ENCODE measurements at regions not wholly inside any gene's neighbourhood (a gene's known extent, or its start where the extent isn't known, plus 50 kb on each side); places are given as distances from the start of the nearest gene placed in this dataset.

DNA sequence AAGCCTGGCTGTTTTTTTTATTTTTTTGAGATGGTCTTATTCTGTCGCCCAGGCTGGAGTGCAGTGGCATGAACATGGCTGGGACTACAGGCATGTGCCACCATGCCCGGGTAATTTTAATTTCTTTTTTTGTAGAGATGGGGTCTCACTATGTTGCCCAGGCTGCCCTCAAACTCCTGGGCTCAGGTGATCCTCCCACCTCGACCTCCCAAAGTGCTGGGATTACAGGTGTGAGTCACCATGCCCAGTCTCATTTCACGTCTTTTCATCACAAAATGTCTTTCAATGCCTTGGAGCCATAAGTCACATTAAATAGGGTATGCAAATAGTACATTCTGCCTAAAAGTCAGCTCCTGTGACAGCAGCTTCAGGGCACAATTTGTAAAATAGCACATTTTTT lies 52.8 kb downstream of the SOX2 start:
- DNase-seq (ENCODE audit: low read depth): no peak

- DNase-seq (ENCODE audit: low read depth): no peak
Observed at GRCh38 chr3:181770296-181770695, 58.6 kb downstream of the SOX2 start.

- no peak for DNase-seq (ENCODE audit: low read depth)
Observed at GRCh38 chr3:181771120-181771519, 59.4 kb downstream of the SOX2 start.

DNA sequence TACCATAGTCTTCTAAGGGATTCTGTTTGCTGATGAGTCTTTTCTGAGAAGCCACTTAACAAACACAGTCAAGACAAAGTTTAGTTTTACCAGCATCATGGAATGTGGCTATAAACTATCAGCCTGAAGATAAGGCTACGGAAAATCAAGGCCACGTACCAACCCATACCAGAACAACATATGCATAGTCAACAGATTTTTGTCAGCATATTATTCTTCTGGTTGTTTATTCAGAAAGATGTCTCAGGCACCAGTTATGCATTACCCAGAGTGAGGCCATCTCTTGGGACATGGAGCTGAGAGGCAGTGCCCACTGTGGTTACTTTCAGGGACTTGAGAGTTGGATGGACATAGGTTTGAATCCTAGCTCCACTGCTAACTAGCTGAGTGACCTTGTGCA lies 60.4 kb downstream of the SOX2 start:
- no peak for DNase-seq (ENCODE audit: low read depth)

GRCh38 chr3:181773921-181774320 lies 62.2 kb downstream of the SOX2 start:
- no peak for DNase-seq (ENCODE audit: low read depth)

DNA sequence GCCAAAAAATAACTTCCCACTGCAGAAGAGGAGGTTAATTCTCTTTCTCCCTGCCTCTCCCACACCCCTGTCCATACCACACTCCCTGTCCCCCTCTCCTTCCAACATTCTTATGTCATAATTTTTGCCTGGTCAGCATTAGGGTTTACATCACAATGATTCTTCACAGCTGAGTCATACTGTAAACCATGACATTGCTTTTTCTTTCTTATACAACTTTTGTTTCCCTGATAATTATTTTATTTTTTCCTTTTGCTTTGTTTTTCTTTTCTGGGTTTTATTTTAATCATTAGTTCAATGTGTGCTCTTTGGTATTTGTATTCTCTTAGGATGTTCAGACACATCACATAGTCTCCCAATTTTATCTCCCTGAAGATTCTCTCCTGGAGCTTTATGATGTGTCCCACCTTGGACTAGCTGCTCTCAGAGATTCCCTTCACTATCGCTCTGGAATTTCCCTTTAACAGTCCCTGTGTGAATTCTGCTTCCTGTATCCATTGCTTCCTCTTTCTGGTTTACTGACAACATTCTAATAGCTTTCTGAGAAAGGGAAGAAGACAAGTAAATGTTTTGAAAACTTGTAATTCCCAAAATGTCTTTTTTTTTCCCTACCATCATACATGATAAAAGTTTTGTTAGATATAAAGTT lies 70.7 kb downstream of the SOX2 start:
- DNase-seq (ENCODE audit: low read depth): no peak

DNA sequence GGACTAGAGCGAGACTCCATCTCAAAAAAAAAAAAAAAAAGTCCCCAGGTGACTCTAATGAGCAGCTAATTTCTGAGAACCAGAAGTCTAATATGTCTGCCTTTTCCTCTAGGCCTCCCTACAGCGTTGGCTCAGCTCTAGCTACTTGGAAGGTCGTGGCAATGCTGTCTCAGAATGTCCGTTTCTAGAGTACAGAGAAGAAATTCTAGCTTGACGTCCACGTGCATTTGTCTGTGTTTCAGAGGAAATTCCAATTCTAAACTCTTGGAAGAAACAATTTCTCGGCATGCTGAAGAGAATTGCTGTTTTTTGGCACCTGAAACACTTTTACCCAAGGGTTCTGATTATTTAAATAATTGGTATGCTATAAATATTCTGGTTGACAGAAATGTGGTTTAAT lies 78.8 kb downstream of the SOX2 start:
- DNase-seq (ENCODE audit: low read depth): no peak

DNA sequence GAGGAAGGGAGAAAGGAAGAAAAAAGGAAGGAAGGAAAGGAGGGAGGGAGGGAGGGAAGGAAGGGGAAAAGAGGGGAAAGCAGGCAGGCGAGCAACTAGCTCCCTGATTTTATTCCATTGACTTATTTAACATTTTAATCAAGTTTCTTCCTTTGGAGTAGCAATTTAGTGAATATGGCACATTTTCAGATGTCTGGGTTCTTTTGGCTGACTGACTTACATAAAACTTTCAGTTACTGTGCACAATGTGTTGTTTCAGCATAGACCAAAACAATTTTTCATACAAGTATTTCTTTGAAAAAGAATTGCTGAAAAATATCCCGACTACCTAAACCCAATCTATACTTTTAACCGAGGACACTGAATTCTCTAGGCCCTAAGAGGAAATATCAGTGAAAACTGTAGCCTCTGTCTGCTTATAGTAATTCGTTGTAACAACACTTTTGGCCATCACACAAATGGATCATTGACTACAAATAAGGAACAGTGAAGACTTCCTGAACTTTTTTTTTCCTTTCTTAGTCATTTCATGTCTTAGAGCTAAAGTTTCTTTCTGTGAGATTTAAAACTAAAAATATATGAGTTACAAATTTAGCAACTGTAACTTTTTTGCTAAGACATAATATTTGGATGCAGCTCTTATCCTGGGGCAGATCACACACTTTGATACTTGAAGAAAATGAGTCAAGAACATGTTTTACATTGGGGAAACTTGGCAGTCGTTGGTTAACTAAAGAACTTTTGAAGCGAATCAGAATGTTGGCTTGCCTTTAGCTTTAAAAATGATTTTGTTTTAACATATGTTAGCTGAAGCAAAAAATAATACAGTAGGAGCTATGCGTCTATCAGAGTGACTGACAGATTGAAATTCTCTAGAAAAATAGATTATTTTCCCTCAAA lies 79.6 kb downstream of the SOX2 start:
- no peak for DNase-seq (ENCODE audit: low read depth)

- DNase-seq (ENCODE audit: low read depth): no peak
Observed at GRCh38 chr3:181793006-181793405, 81.3 kb downstream of the SOX2 start.

- DNase-seq (ENCODE audit: low read depth): no peak
Observed at GRCh38 chr3:181794011-181794790, 82.5 kb downstream of the SOX2 start.

DNA sequence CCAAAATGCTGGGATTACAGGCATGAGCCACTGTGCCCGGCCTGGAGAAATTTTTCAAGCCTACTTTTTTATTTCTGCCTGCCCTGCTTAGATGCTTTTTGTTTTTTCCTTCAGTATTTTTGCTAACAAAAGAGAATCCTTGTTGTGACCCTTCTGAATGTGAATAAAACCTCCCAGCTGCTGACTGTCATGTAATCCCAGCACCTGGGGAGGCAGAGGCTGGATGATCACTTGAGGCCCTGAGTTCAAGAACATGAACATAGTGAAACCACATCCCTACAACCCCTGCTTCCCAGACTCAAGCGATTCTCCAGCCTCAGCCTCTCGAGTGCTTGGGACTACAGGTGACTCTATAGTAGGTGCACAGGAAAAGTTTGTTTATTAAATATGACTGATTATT lies 84.9 kb downstream of the SOX2 start:
- DNase-seq (ENCODE audit: low read depth): no peak

DNA sequence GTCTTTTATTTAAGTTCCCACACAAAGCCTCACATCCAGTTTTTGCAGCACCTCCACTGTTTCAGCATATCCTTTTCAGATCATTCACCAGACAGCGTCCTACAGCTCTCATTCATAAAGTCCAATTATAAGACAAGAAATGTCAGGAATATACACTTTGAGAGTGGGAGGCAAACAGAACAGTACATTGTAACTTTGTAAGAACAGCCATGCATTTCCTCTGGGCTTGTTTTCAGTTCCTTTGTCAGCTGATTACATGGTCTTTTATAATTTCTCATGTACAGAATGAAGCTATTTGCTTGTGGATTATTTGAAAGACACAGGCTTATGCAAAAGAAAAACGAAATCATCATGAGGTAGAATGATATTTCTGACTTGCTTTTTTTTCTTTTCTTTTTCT lies 85.7 kb downstream of the SOX2 start:
- no peak for DNase-seq (ENCODE audit: low read depth)

DNA sequence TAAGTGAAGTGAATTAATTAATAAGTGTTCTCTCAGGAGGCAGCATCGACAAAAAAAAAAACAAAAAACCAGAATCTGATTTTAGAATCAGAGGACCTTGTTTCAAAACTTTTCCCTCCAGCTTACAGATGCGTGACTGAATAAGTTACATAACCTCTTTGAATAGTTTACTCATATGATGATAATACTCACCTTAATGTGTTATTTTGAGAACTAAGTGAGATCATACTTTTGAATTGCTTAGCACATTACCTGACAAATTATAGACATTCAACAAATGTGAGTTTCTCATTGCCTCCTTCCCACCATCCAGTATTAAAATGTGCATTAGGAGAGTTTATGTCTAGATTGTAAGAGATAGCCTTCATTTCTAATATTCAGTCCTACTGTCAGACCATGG lies 94.0 kb downstream of the SOX2 start:
- DNase-seq (ENCODE audit: low read depth): no peak

DNA sequence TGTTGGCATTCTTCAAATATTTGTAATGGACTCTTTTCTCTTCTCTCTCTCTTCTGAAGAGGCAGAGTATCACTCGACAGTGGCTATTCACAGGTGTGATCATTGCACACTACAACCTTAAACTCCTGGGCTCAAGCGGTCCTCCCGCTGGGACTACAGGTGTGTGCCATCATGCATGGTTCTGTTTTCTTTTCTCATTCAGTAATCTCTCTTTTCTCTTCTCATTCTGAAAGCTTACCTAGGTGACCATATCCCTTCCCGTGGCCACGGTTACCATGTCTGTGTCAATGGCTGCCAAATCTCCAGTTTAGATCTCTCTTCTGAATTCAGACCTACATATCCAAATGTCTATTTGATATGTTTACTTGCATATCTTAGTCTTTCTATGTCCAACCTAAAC lies 96.3 kb downstream of the SOX2 start:
- no peak for DNase-seq (ENCODE audit: low read depth)

GRCh38 chr3:181823716-181824115 lies 112.0 kb downstream of the SOX2 start:
- no peak for DNase-seq (ENCODE audit: low read depth)

- no peak for DNase-seq (ENCODE audit: low read depth)
Observed at GRCh38 chr3:181824961-181825360, 113.2 kb downstream of the SOX2 start.

DNA sequence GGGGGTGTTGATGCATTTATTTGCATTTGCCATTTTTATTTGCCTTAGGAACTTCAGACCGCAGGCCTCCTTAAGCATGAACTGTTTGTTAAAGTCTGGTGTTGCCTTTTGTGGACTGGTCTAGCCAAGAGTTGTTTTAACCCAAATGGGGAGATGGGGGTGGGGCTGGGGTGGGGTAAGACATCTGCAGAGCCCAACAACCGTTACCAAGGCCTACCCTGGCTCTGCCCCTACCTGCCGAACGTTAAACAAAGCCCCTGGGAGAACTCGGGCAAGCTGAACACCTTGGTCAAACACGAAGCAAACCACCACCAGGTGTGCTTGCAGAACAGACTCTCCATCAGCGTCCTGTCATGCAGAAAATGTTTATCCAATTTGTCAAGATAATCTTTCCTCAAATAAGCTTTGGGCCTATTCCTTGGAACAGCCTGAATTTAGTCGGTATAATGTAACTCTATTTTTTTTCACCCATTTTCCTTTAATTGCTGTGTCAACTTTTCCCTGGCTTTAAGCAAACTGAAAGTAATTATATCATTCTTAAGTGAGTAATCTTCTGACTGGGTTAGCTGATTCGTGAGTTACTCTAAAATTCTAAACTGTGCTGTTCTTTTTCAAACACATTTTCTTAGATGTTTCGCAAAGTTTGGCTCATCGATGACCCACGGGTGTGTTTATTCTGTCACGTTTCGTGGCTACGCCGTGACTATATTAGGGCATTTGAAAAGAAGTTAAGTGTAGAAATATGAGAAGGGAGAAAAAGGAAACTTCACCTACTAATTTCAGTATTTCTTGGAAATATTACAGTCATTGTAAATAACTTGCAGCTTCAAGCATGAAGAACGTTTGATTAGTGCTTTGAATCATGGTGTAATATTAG lies 127.6 kb downstream of the SOX2 start:
- DNase-seq (ENCODE audit: low read depth): no peak

DNA sequence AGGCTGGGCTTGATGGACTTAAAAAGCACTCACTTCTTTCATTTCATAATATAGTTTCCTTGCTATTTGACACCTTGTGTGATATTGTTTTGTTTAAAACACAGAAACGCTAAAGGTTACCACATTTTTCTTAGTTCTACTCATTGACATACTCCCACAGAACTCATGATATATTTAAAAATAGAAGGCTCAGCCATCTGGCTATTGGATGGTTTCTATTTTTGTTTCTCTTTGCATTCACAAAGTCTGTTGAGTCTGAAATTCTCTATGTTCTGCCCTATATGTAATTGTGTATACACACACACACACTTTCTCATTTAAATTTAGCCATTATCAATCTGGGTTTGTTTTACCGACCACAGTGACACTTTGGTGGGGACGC lies 128.2 kb downstream of the SOX2 start:
- no peak for DNase-seq (ENCODE audit: low read depth)

DNA sequence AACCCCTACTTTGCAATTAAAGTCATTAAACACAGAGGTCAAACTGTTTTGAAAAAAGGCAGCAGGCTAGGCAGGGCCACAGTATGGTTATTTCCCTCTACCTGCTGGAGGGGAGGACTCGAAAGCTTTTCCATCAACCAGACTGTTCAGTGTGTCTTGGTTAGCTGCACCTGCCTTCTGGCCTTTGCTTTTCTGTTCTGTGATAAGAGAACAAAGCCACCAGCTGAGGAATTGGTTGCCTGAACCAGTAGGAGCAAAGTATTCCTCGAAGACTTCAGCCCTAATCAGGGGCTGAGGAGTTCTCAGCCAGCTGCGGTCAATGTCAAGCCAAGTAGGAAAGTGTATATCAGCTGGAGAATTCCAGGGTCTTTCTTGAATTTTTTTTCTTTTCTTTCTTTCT lies 132.5 kb downstream of the SOX2 start:
- no peak for DNase-seq (ENCODE audit: low read depth)

DNA sequence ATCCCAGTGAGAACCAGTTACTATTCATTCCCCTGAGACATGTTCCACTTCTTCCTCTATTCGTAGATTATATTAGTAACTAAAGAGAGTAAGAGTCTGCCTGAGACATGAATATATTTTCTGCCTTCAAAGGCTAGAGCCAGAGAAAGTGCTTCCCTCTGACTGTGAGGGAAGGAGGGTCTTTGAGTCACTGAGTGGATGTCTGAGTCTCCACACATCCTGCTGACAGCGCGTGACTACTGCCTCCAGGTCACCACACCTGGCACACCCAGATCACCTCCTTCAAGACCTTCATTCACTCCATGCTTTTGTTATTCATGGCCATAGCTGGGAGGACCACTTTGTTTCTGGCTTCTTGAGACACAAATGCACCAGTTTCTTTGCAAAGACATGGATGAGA lies 135.6 kb downstream of the SOX2 start:
- no peak for DNase-seq (ENCODE audit: low read depth)

DNA sequence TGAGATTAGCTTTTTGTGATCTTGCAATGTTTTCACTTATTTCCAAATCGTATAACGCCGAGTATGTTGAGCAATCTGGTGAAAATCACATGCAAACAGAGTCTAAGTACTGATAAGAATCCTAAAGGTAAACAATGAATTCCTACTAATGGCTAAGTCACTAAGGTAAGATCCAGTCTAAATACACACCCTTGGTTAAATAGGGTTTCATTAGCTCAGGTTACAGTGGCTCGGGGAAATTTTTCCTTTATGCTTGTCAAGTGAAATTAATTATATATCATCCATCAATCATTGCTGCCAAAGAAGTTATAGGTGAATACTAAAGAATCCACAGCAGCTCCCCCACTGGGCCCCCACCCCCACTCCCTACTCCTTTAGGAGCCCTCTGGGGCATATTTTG lies 139.3 kb downstream of the SOX2 start:
- DNase-seq (ENCODE audit: low read depth): no peak

DNA sequence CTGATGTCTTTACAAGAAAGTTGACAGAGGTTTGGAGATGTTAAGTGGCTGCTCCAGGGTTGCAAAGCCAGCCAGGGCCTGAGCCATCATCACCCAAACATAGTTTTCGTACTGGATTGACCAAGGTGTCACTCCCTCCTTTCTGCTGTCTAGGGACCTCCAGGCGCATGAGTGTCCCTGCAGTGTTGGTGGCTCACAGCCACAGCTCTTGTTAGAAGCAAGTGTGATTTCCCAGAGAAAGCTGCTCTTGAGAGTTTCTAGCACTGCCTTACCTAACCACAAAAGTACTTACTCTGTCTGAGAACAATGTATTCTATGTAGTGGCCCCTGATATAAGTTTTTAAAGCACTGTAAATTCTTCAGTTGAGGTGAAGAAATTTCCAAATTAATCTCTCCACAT lies 144.1 kb downstream of the SOX2 start:
- no peak for DNase-seq (ENCODE audit: low read depth)
